ENCODE measurements at regions not wholly inside any gene's neighbourhood (a gene's known extent, or its start where the extent isn't known, plus 50 kb on each side); places are given as distances from the start of the nearest gene placed in this dataset.

GRCh38 chr6:164005004-164005711 lies 590.6 kb downstream of the QKI start:
- TF ChIP-seq CTCF (IDR thresholded peaks at IDR 0.05), result no peak

GRCh38 chr6:164000276-164000675 lies 585.8 kb downstream of the QKI start:
- TF ChIP-seq CTCF (IDR thresholded peaks at IDR 0.05), result no peak

- no peak for TF ChIP-seq CTCF (IDR thresholded peaks at IDR 0.05)
Measured at GRCh38 chr6:163999475-164000125, 585.1 kb downstream of the QKI start.

- no peak for TF ChIP-seq CTCF (IDR thresholded peaks at IDR 0.05)
Measured at GRCh38 chr6:163998496-163998895, 584.0 kb downstream of the QKI start.

- no peak for TF ChIP-seq CTCF (IDR thresholded peaks at IDR 0.05)
Measured at GRCh38 chr6:163996491-163996890, 582.0 kb downstream of the QKI start.

GRCh38 chr6:163994566-163994965 lies 580.0 kb downstream of the QKI start:
- no peak for TF ChIP-seq CTCF (IDR thresholded peaks at IDR 0.05)

GRCh38 chr6:163992701-163993100 lies 578.2 kb downstream of the QKI start:
- TF ChIP-seq CTCF (IDR thresholded peaks at IDR 0.05), result no peak
